HEK293T (cell line): ENCODE measurements at regions not wholly inside any gene's neighbourhood (a gene's known extent, or its start where the extent isn't known, plus 50 kb on each side); places are given as distances from the start of the nearest gene placed in this dataset.

Experiments used
- CTCF ChIA-PET: fragments of 350-600 bp; formaldehyde crosslinking; extraction: SDS; loops from one replicate; lab custom pipeline; 2021; ENCODE audit warnings: antibody characterized with exemption, inconsistent platforms; lab: Yijun Ruan, JAX
- POLR2A ChIA-PET: fragments of 350-600 bp; formaldehyde crosslinking; extraction: SDS; loops from one replicate; lab custom pipeline; 2020; ENCODE audit warnings: antibody characterized with exemption, inconsistent platforms; lab: Yijun Ruan, JAX
- DNase-seq: peaks from one replicate; pipeline ENCODE4 v3.0.0; 2012; ENCODE audit warnings: mixed read lengths; ENCODE audit errors: extremely low spot score
- ARNT ChIP-seq: fragments of 450-650 bp; IDR thresholded peaks from 2 replicates; pipeline ENCODE4 v1.6.1; 2017; ENCODE audit warnings: mild to moderate bottlenecking
- BHLHE40 ChIP-seq: fragments of 450-650 bp; IDR thresholded peaks from 2 replicates; pipeline ENCODE4 v1.6.1; 2016; ENCODE audit warnings: mild to moderate bottlenecking, moderate library complexity, borderline replicate concordance
- CTBP1 ChIP-seq: fragments of 450-650 bp; IDR thresholded peaks from 2 replicates; pipeline ENCODE4 v1.6.1; 2016; ENCODE audit warnings: borderline replicate concordance
- ELF4 ChIP-seq: fragments of 450-650 bp; IDR thresholded peaks from 2 replicates; pipeline ENCODE4 v1.6.1; 2017; ENCODE audit warnings: antibody characterized with exemption
- FOXA1 ChIP-seq: fragments of 450-650 bp; IDR thresholded peaks from 2 replicates; pipeline ENCODE4 v1.6.1; 2016; ENCODE audit warnings: mild to moderate bottlenecking
- FOXK2 ChIP-seq: fragments of 450-650 bp; IDR thresholded peaks from 2 replicates; pipeline ENCODE4 v1.6.1; 2016; ENCODE audit warnings: mild to moderate bottlenecking
- FOXM1 ChIP-seq: fragments of 450-650 bp; IDR thresholded peaks from 2 replicates; pipeline ENCODE4 v1.6.1; 2017; ENCODE audit warnings: mild to moderate bottlenecking, borderline replicate concordance
- HDGF ChIP-seq: fragments of 450-650 bp; IDR thresholded peaks from 2 replicates; pipeline ENCODE4 v1.6.1; 2017; ENCODE audit warnings: antibody characterized with exemption, borderline replicate concordance
- L3MBTL2 ChIP-seq: fragments of 450-650 bp; conservative IDR thresholded peaks from 2 replicates; pipeline ENCODE4 v1.6.1; 2016; ENCODE audit warnings: mild to moderate bottlenecking
- LEF1 ChIP-seq: fragments of 450-650 bp; IDR thresholded peaks from 2 replicates; pipeline ENCODE4 v1.6.1; 2017; ENCODE audit warnings: mild to moderate bottlenecking, borderline replicate concordance
- NFRKB ChIP-seq: fragments of 450-650 bp; IDR thresholded peaks from 2 replicates; pipeline ENCODE4 v1.6.1; 2016; ENCODE audit warnings: mild to moderate bottlenecking, moderate library complexity
- PKNOX1 ChIP-seq: fragments of 450-650 bp; IDR thresholded peaks from 2 replicates; pipeline ENCODE4 v1.6.1; 2016
- SP1 ChIP-seq: fragments of 450-650 bp; IDR thresholded peaks from 2 replicates; pipeline ENCODE4 v1.6.1; 2017
- SUZ12 ChIP-seq: fragments of 450-650 bp; IDR thresholded peaks from 2 replicates; pipeline ENCODE4 v1.6.1; 2016; ENCODE audit warnings: mild to moderate bottlenecking
- TARDBP ChIP-seq: fragments of 450-650 bp; IDR thresholded peaks from 2 replicates; pipeline ENCODE4 v1.6.1; 2016
- ZNF384 ChIP-seq: fragments of 450-650 bp; IDR thresholded peaks from 2 replicates; pipeline ENCODE4 v1.6.1; 2016

- ChIA-PET CTCF (no interaction called here), POLR2A (no interaction called here)
- DNase-seq: no peak
- TF ChIP-seq ELF4 (no peak), ZNF384 (no peak), FOXA1 (no peak), LEF1 (no peak), L3MBTL2 (no peak), SP1 (no peak), BHLHE40 (no peak), ARNT (no peak), FOXK2 (no peak), PKNOX1 (no peak), SUZ12 (no peak), TARDBP (no peak), NFRKB (no peak), HDGF (no peak), FOXM1 (no peak)
Observed at GRCh38 chr3:74115906-74116305, 491.2 kb upstream of the PDZRN3 start.

GRCh38 chr3:74107451-74107850 lies 482.7 kb upstream of the PDZRN3 start:
- ChIA-PET CTCF (no interaction called here), POLR2A (no interaction called here)
- TF ChIP-seq SP1: no peak
- TF ChIP-seq FOXK2: no peak
- TF ChIP-seq HDGF: no peak
- TF ChIP-seq ZNF384: no peak
- no peak for TF ChIP-seq L3MBTL2
- TF ChIP-seq BHLHE40: no peak
- TF ChIP-seq NFRKB: no peak
- no peak for TF ChIP-seq ELF4
- TF ChIP-seq SUZ12: no peak
- TF ChIP-seq TARDBP: no peak
- TF ChIP-seq PKNOX1: no peak
- TF ChIP-seq FOXA1: no peak
- no peak for TF ChIP-seq LEF1
- TF ChIP-seq FOXM1: no peak
- TF ChIP-seq CTBP1: no peak
- no peak for TF ChIP-seq ARNT
- no peak for DNase-seq

GRCh38 chr3:74106925-74107324 lies 482.2 kb upstream of the PDZRN3 start:
- POLR2A ChIA-PET: no interaction called here
- CTCF ChIA-PET: no interaction called here
- TF ChIP-seq L3MBTL2 (no peak), FOXM1 (no peak), SP1 (no peak), TARDBP (no peak), LEF1 (no peak)
- DNase-seq: no peak

GRCh38 chr3:74091204-74091603 lies 466.5 kb upstream of the PDZRN3 start:
- DNase-seq: no peak
- POLR2A ChIA-PET: no interaction called here
- CTCF ChIA-PET: no interaction called here
- TF ChIP-seq TARDBP (no peak), LEF1 (no peak), SUZ12 (no peak)

GRCh38 chr3:74089814-74090213 lies 465.1 kb upstream of the PDZRN3 start:
- no peak for DNase-seq
- ChIA-PET POLR2A (no interaction called here), CTCF (no interaction called here)
- TF ChIP-seq CTBP1 (no peak), ELF4 (no peak), FOXA1 (no peak), FOXM1 (no peak), TARDBP (no peak), LEF1 (no peak), BHLHE40 (no peak), NFRKB (no peak), L3MBTL2 (no peak), HDGF (no peak), PKNOX1 (no peak), ARNT (no peak), ZNF384 (no peak), SUZ12 (no peak), FOXK2 (no peak), SP1 (no peak)

- no peak for DNase-seq
- TF ChIP-seq ELF4: no peak
- TF ChIP-seq FOXM1: no peak
- TF ChIP-seq ZNF384: no peak
- TF ChIP-seq SUZ12: no peak
- TF ChIP-seq ARNT: no peak
- TF ChIP-seq LEF1: no peak
- TF ChIP-seq FOXA1: no peak
- no peak for TF ChIP-seq CTBP1
- TF ChIP-seq PKNOX1: no peak
- no peak for TF ChIP-seq TARDBP
- TF ChIP-seq BHLHE40: no peak
- TF ChIP-seq L3MBTL2: no peak
- TF ChIP-seq FOXK2: no peak
- no peak for TF ChIP-seq HDGF
- TF ChIP-seq NFRKB: no peak
- CTCF ChIA-PET: interaction anchor here (0.6 kb wide), 1 partner anchor 20 kb away, joined by 3 read pairs; no protein-coding TSS in a partner anchor
- POLR2A ChIA-PET: no interaction called here
Observed at GRCh38 chr3:74080056-74080461, 455.3 kb upstream of the PDZRN3 start.
